ENCODE measurements at regions not wholly inside any gene's neighbourhood (a gene's known extent, or its start where the extent isn't known, plus 50 kb on each side); places are given as distances from the start of the nearest gene placed in this dataset.
"Not testable (repeated sequence)": the region's sequence is repeated elsewhere in the genome, so short reads cannot be mapped to it uniquely, and the experiment has no call there.

DNA sequence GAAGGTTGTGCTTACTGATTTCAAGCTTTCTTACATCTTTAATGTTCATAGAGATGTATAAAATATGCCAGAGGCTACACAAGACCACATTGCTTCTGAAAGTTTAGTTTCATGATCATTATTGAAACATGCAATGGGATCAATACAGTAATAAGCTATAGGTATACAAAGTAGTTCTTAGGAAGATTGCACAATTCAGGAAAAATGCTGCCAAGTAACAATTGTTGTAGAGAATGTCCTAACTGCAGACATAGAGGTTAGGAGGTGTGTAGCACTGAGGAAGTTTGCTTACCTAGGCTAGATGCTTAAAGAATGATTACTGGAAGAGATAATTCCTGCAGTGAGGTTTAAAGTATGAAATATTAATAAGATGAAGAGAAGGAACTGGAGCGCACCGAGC, 259.5 kb upstream of the CYRIA start:
- no peak overlapping the region for H2AFZ ChIP-seq (ENCODE audit: low read length)
- TF ChIP-seq EZH2phosphoT487 (IDR thresholded peaks at IDR 0.05; ENCODE audit: low read length), result no peak
- no peak for TF ChIP-seq EZH2 (optimal IDR thresholded peaks at IDR 0.05; ENCODE audit: low read depth, low read length)
- TF ChIP-seq, protein P1, sequence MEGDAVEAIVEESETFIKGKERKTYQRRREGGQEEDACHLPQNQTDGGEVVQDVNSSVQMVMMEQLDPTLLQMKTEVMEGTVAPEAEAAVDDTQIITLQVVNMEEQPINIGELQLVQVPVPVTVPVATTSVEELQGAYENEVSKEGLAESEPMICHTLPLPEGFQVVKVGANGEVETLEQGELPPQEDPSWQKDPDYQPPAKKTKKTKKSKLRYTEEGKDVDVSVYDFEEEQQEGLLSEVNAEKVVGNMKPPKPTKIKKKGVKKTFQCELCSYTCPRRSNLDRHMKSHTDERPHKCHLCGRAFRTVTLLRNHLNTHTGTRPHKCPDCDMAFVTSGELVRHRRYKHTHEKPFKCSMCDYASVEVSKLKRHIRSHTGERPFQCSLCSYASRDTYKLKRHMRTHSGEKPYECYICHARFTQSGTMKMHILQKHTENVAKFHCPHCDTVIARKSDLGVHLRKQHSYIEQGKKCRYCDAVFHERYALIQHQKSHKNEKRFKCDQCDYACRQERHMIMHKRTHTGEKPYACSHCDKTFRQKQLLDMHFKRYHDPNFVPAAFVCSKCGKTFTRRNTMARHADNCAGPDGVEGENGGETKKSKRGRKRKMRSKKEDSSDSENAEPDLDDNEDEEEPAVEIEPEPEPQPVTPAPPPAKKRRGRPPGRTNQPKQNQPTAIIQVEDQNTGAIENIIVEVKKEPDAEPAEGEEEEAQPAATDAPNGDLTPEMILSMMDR (IDR thresholded peaks at IDR 0.05; ENCODE audit: low read length), result no peak
- H3K4me1 ChIP-seq (ENCODE audit: low read length), result no peaks in the 10 kb centered on the region
- H3K9ac ChIP-seq (ENCODE audit: low read length), result no peak overlapping the region
- no peaks in the 10 kb centered on the region for H3K27me3 ChIP-seq (replicated peaks; ENCODE audit: insufficient read depth, low read length)
- no peaks in the 10 kb centered on the region for H3K9me2 ChIP-seq (replicated peaks; ENCODE audit: insufficient read depth, low read length)
- H3K9me3 ChIP-seq (replicated peaks; ENCODE audit: insufficient read depth, low read length), result no peaks in the 10 kb centered on the region; the same call in 1 of the 2 replicates
- no peaks in the 10 kb centered on the region for H4K20me1 ChIP-seq (ENCODE audit: insufficient read depth, low read length)
- no peaks in the 10 kb centered on the region for H3K79me2 ChIP-seq (ENCODE audit: low read length)
- H3K36me3 ChIP-seq (replicated peaks; ENCODE audit: insufficient read depth, low read length), result no peaks in the 10 kb centered on the region
- no peak overlapping the region for H3K4me3 ChIP-seq (ENCODE audit: low read length)
- no peak overlapping the region for H3K27ac ChIP-seq (ENCODE audit: low read length)
- DNase-seq, result no peak
- no peak overlapping the region for H3K4me2 ChIP-seq (ENCODE audit: low read depth, low read length)
- H3F3A ChIP-seq (ENCODE audit: insufficient read depth, low read length), result no peaks in the 10 kb centered on the region

- not testable (repeated sequence) for H4K20me1 ChIP-seq (ENCODE audit: insufficient read depth, low read length); H3K4me2 ChIP-seq (ENCODE audit: low read depth, low read length); H3K36me3 ChIP-seq (replicated peaks; ENCODE audit: insufficient read depth, low read length); H3K4me1 ChIP-seq (ENCODE audit: low read length); H3K9ac ChIP-seq (ENCODE audit: low read length); H3K9me2 ChIP-seq (replicated peaks; ENCODE audit: insufficient read depth, low read length); H3K27me3 ChIP-seq (replicated peaks; ENCODE audit: insufficient read depth, low read length); H3F3A ChIP-seq (ENCODE audit: insufficient read depth, low read length); H3K27ac ChIP-seq (ENCODE audit: low read length); H3K4me3 ChIP-seq (ENCODE audit: low read length); H2AFZ ChIP-seq (ENCODE audit: low read length); DNase-seq; H3K79me2 ChIP-seq (ENCODE audit: low read length); H3K9me3 ChIP-seq (replicated peaks; ENCODE audit: insufficient read depth, low read length)
Measured at GRCh38 chr2:16915341-16915755, 249.7 kb upstream of the CYRIA start.

DNA sequence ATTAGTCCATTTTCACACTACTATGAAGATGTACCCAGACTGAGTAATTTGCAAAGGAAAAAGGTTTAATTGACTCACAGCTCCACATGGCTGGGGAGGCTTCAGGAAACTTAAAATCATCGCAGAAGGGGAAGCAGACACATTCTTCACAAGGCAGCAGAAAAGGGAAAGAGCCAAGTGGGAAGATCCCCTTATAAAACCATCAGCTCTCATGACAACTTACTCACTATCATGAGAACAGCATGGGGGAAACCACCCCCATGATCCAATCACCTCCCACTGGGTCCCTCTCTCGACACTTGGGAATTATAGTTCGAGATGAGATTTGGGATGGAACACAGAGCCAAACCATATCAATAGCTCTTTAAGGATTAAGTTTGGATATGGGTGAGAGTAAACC, 246.1 kb upstream of the CYRIA start:
- Histone ChIP-seq H3K9me3 (replicated peaks; ENCODE audit: insufficient read depth, low read length) (no peaks in the 10 kb centered on the region), H3K27me3 (replicated peaks; ENCODE audit: insufficient read depth, low read length) (no peaks in the 10 kb centered on the region), H4K20me1 (ENCODE audit: insufficient read depth, low read length) (no peaks in the 10 kb centered on the region), H3K4me2 (ENCODE audit: low read depth, low read length) (no peak overlapping the region), H3K36me3 (replicated peaks; ENCODE audit: insufficient read depth, low read length) (no peaks in the 10 kb centered on the region), H3K9ac (ENCODE audit: low read length) (no peak overlapping the region), H3F3A (ENCODE audit: insufficient read depth, low read length) (no peaks in the 10 kb centered on the region), H3K79me2 (ENCODE audit: low read length) (no peaks in the 10 kb centered on the region), H2AFZ (ENCODE audit: low read length) (no peak overlapping the region), H3K27ac (ENCODE audit: low read length) (no peak overlapping the region), H3K4me3 (ENCODE audit: low read length) (no peak overlapping the region), H3K9me2 (replicated peaks; ENCODE audit: insufficient read depth, low read length) (no peaks in the 10 kb centered on the region), H3K4me1 (ENCODE audit: low read length) (no peaks in the 10 kb centered on the region)
- DNase-seq, result no peak
- TF ChIP-seq, protein P1 (IDR thresholded peaks at IDR 0.05; ENCODE audit: low read length), result no peak
- no peak for TF ChIP-seq EZH2 (optimal IDR thresholded peaks at IDR 0.05; ENCODE audit: low read depth, low read length)
- no peak for TF ChIP-seq EZH2phosphoT487 (IDR thresholded peaks at IDR 0.05; ENCODE audit: low read length)

DNA sequence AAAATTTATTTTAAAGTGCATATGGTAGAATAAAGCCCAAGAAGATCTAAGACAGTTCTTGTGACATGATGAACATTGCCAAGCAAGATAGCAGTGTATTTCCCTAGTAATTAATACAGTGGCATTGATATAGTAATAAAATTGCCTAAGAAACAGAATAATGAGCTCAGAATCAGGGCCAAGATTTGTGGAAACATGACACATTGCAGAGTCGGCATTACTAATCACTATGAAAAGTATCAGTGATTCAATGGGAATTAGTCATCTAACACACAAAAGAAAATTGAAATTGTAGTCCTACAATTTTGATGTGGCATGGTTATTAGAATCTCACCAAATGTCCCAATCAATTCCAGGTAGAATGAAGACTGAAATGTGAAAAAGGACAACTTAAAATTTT, 243.0 kb upstream of the CYRIA start:
- Histone ChIP-seq H3K36me3 (replicated peaks; ENCODE audit: insufficient read depth, low read length) (no peaks in the 10 kb centered on the region), H3K4me3 (ENCODE audit: low read length) (no peak overlapping the region), H3K27ac (ENCODE audit: low read length) (no peak overlapping the region), H4K20me1 (ENCODE audit: insufficient read depth, low read length) (no peaks in the 10 kb centered on the region), H3K9me2 (replicated peaks; ENCODE audit: insufficient read depth, low read length) (no peaks in the 10 kb centered on the region), H3K9ac (ENCODE audit: low read length) (no peak overlapping the region), H3K79me2 (ENCODE audit: low read length) (no peaks in the 10 kb centered on the region), H3K27me3 (replicated peaks; ENCODE audit: insufficient read depth, low read length) (no peaks in the 10 kb centered on the region), H3K4me1 (ENCODE audit: low read length) (no peaks in the 10 kb centered on the region), H2AFZ (ENCODE audit: low read length) (no peak overlapping the region), H3K4me2 (ENCODE audit: low read depth, low read length) (no peak overlapping the region), H3K9me3 (replicated peaks; ENCODE audit: insufficient read depth, low read length) (no peaks in the 10 kb centered on the region), H3F3A (ENCODE audit: insufficient read depth, low read length) (no peaks in the 10 kb centered on the region)
- no peak for TF ChIP-seq EZH2phosphoT487 (IDR thresholded peaks at IDR 0.05; ENCODE audit: low read length)
- no peak for TF ChIP-seq EZH2 (optimal IDR thresholded peaks at IDR 0.05; ENCODE audit: low read depth, low read length)
- TF ChIP-seq, protein P1 (IDR thresholded peaks at IDR 0.05; ENCODE audit: low read length), result no peak
- DNase-seq, result no peak
